A673 (cell line): ENCODE measurements at regions not wholly inside any gene's neighbourhood (a gene's known extent, or its start where the extent isn't known, plus 50 kb on each side); places are given as distances from the start of the nearest gene placed in this dataset.

Experiments
- BruUV-seq: library from RNA; stranded (reverse); fragments of 400-500 nt; replicated peaks from 2 replicates; lab custom pipeline; 2021; lab: Mats Ljungman, UMichigan
- CTCF ChIA-PET: fragments of 300-600 bp; sonication (Branson Sonifier 250); formaldehyde crosslinking; loops from one replicate; lab custom pipeline; 2022; ENCODE audit warnings: antibody characterized with exemption; lab: Charles Lee
- POLR2A ChIA-PET: fragments of 300-600 bp; sonication (Branson Sonifier 250); formaldehyde crosslinking; loops from one replicate; lab custom pipeline; 2022; ENCODE audit warnings: antibody characterized with exemption; ENCODE audit not compliant: low non-redundant PET; lab: Charles Lee
- DNase-seq: peaks from one replicate; pipeline ENCODE4 v3.0.0-alpha.2; 2015; ENCODE audit warnings: low spot score
- H3K27ac ChIP-seq: fragments of 200-600 bp; sonication (generic); 2 replicates; pipeline ENCODE4 v1.5.1; 2016; ENCODE audit warnings: mixed run types, low read depth, mild to moderate bottlenecking, mixed read lengths, antibody characterized with exemption, low read length; ENCODE audit not compliant: poor library complexity, severe bottlenecking
- H3K27me3 ChIP-seq: fragments of 200-600 bp; sonication (generic); replicated peaks from 2 replicates; pipeline ENCODE4 v1.6.1; 2017; ENCODE audit warnings: mixed run types, low read depth, mild to moderate bottlenecking, mixed read lengths, antibody characterized with exemption, low read length; ENCODE audit not compliant: insufficient read depth, poor library complexity
- H3K36me3 ChIP-seq: fragments of 200-600 bp; sonication (generic); 2 replicates; pipeline ENCODE4 v1.6.1; 2016; ENCODE audit warnings: mixed run types, mild to moderate bottlenecking, mixed read lengths, antibody characterized with exemption, low read length; ENCODE audit not compliant: insufficient read depth, poor library complexity, severe bottlenecking
- H3K4me1 ChIP-seq: fragments of 200-600 bp; sonication (generic); 2 replicates; pipeline ENCODE4 v1.6.1; 2017; ENCODE audit warnings: mixed run types, mild to moderate bottlenecking, mixed read lengths, antibody characterized with exemption, low read length; ENCODE audit not compliant: insufficient read depth, poor library complexity, severe bottlenecking
- H3K4me3 ChIP-seq: fragments of 200-600 bp; sonication (generic); 2 replicates; pipeline ENCODE4 v1.5.1; 2016; ENCODE audit warnings: low read depth, mixed run types, mild to moderate bottlenecking, mixed read lengths, low read length; ENCODE audit not compliant: poor library complexity, severe bottlenecking
- H3K9me3 ChIP-seq: fragments of 200-600 bp; sonication (generic); 2 replicates; pipeline ENCODE4 v1.6.1; 2016; ENCODE audit warnings: mixed run types, low read depth, mild to moderate bottlenecking, mixed read lengths, antibody characterized with exemption, low read length; ENCODE audit not compliant: poor library complexity, severe bottlenecking
- CTCF ChIP-seq: fragments of 300-800, 200-600 bp; sonication (generic); conservative IDR thresholded peaks from 2 replicates; pipeline ENCODE4 v1.5.1; 2017; ENCODE audit warnings: low read depth, mild to moderate bottlenecking, antibody characterized with exemption, low read length, moderate library complexity, mixed read lengths
- EZH2 ChIP-seq: fragments of 200-600 bp; sonication (generic); IDR thresholded peaks from 2 replicates; pipeline ENCODE4 v1.6.1; 2017; ENCODE audit warnings: borderline replicate concordance, low read depth, mild to moderate bottlenecking, mixed read lengths, antibody characterized with exemption, low read length; ENCODE audit not compliant: poor library complexity, severe bottlenecking
- intact Hi-C: fragments of 100-400 bp; cut with micrococcal nuclease; formaldehyde crosslinking; loops from one replicate; pipeline ENCODE4 v1.10.0; 2022; ENCODE audit not compliant: unreplicated experiment

GRCh38 chr2:58917596-58917995 lies 676.5 kb upstream of the FANCL start:
- peaks cover 13% of the 10 kb centered on the region for H3K4me1 ChIP-seq
- no peaks in the 10 kb centered on the region for H3K9me3 ChIP-seq
- no peak overlapping the region for H3K4me3 ChIP-seq
- TF ChIP-seq EZH2 (no peak), CTCF (no peak)
- CTCF ChIA-PET, result no interaction called here
- POLR2A ChIA-PET, result no interaction called here
- BruUV-seq, result no TSS peak
- intact Hi-C loops, result no loop called here
- no peaks in the 10 kb centered on the region for H3K36me3 ChIP-seq
- H3K27ac ChIP-seq, result no peak overlapping the region
- DNase-seq, result no peak
- no peaks in the 10 kb centered on the region for H3K27me3 ChIP-seq

DNA sequence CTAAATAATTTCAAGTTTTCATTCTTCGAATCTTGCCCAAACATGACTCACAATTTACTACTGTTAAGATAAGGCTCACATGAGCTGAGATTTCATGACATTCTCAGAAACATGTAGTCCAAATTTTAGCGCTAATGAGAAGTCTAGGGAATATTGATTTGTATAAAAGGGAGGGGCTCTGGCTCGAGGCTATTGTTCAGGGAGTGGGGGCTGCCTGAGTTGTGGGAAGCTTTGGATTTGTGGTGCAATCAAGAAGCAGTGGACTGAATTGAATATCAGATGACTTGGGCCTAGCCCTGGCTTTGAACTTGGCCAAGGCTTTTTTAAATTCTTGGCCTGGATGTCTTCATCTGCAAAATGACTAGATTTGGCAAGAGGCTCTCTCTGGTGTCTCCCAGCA lies 674.9 kb upstream of the FANCL start:
- intact Hi-C loops, result no loop called here
- Histone ChIP-seq H3K9me3 (no peaks in the 10 kb centered on the region), H3K27me3 (no peaks in the 10 kb centered on the region), H3K36me3 (no peaks in the 10 kb centered on the region), H3K4me1 (peaks cover 16% of the 10 kb centered on the region), H3K4me3 (no peak overlapping the region), H3K27ac (no peak overlapping the region)
- TF ChIP-seq CTCF (no peak), EZH2 (no peak)
- ChIA-PET CTCF (no interaction called here), POLR2A (no interaction called here)
- BruUV-seq, result no TSS peak
- no peak for DNase-seq

DNA sequence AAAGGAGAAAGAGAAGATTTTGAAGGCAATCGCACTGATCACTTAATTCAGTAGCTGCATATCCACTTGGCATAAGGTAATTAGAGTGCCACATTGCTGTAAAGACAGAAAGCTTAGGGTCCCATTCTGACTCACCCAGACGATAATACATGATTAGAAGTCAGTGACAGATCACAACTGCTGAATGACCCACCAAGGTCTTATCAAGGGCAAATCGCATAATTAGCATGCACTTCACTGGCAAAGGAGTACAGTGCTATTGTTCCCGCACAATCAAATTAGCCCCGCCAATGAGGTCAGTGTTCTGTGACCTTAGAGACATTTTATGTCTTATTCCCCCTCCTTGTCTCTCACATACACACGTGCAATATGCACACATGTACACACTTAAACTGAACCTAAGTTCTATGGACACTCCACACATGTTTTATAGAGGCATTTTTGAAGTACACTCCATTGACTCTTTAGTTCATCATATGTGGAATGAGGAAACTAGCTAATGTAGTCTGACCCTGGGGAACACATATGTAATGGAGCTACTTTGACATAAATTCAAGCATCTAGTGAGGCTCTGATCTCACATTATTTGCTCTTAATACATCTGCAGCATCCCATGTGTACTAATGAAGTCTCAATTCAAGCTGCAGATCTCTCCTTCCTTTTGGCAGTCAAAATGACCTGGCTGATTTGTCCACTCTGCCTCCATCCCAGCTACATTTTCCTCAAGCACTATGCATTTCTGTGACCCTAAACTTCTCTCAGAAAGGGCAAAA lies 673.8 kb upstream of the FANCL start:
- BruUV-seq, result no TSS peak
- H3K27me3 ChIP-seq, result no peaks in the 10 kb centered on the region
- H3K9me3 ChIP-seq, result no peaks in the 10 kb centered on the region
- H3K4me3 ChIP-seq, result no peak overlapping the region
- no peak for TF ChIP-seq EZH2
- TF ChIP-seq CTCF, result no peak
- DNase-seq, result no peak
- H3K4me1 ChIP-seq, result peaks cover 16% of the 10 kb centered on the region
- H3K27ac ChIP-seq, result no peak overlapping the region
- intact Hi-C loops, result no loop called here
- POLR2A ChIA-PET, result no interaction called here
- CTCF ChIA-PET, result no interaction called here
- H3K36me3 ChIP-seq, result no peaks in the 10 kb centered on the region
